HG02884 (cell line): ENCODE measurements at regions not wholly inside any gene's neighbourhood (a gene's known extent, or its start where the extent isn't known, plus 50 kb on each side); places are given as distances from the start of the nearest gene placed in this dataset.
"Not testable (repeated sequence)": the region's sequence is repeated elsewhere in the genome, so short reads cannot be mapped to it uniquely, and the experiment has no call there.

Experiments
- ATAC-seq: cut with Tn5 transposase; IDR thresholded peaks from one replicate; pipeline ENCODE4 v1.9.1; 2021; ENCODE audit warnings: mild to moderate bottlenecking, moderate library complexity; ENCODE audit not compliant: unreplicated experiment

GRCh38 chr12:83793616-83794015, 1106.9 kb downstream of the TMTC2 start:
- ATAC-seq = no peak

GRCh38 chr12:83784298-83784890, 1097.7 kb downstream of the TMTC2 start:
- ATAC-seq = no peak

- ATAC-seq = no peak
Measured at GRCh38 chr12:83779526-83779925, 1092.8 kb downstream of the TMTC2 start.

- ATAC-seq = no peak
Measured at GRCh38 chr12:83769151-83769550, 1082.4 kb downstream of the TMTC2 start.

GRCh38 chr12:83767723-83768122, 1081.0 kb downstream of the TMTC2 start:
- no peak for ATAC-seq

GRCh38 chr12:83763425-83763824, 1076.7 kb downstream of the TMTC2 start:
- ATAC-seq = no peak

- ATAC-seq = no peak
Measured at GRCh38 chr12:83759906-83760305, 1073.2 kb downstream of the TMTC2 start.

- ATAC-seq = no peak
Measured at GRCh38 chr12:83758888-83759631, 1072.4 kb downstream of the TMTC2 start.

GRCh38 chr12:83753904-83754303, 1067.2 kb downstream of the TMTC2 start:
- ATAC-seq = no peak

GRCh38 chr12:83753205-83753604, 1066.5 kb downstream of the TMTC2 start:
- ATAC-seq = no peak

GRCh38 chr12:83739607-83740006, 1052.9 kb downstream of the TMTC2 start:
- no peak for ATAC-seq

GRCh38 chr12:83710851-83711250, 1024.1 kb downstream of the TMTC2 start:
- no peak for ATAC-seq

GRCh38 chr12:83709899-83710298, 1023.2 kb downstream of the TMTC2 start:
- no peak for ATAC-seq

- ATAC-seq = no peak
Measured at GRCh38 chr12:83700838-83701237, 1014.1 kb downstream of the TMTC2 start.

- not testable (repeated sequence) for ATAC-seq
Measured at GRCh38 chr12:83696311-83696710, 1009.6 kb downstream of the TMTC2 start.

GRCh38 chr12:83691730-83692129, 1005.0 kb downstream of the TMTC2 start:
- ATAC-seq = no peak

- no peak for ATAC-seq
Measured at GRCh38 chr12:83690465-83690864, 1003.8 kb downstream of the TMTC2 start.

GRCh38 chr12:83689333-83689732, 1002.6 kb downstream of the TMTC2 start:
- ATAC-seq = no peak

GRCh38 chr12:83676781-83677295, 990.1 kb downstream of the TMTC2 start:
- ATAC-seq = no peak

GRCh38 chr12:83666690-83667089, 980.0 kb downstream of the TMTC2 start:
- no peak for ATAC-seq

- no peak for ATAC-seq
Measured at GRCh38 chr12:83665634-83666218, 979.0 kb downstream of the TMTC2 start.

- ATAC-seq = no peak
Measured at GRCh38 chr12:83664650-83665049, 977.9 kb downstream of the TMTC2 start.
